ENCODE measurements at regions not wholly inside any gene's neighbourhood (a gene's known extent, or its start where the extent isn't known, plus 50 kb on each side); places are given as distances from the start of the nearest gene placed in this dataset.

DNA sequence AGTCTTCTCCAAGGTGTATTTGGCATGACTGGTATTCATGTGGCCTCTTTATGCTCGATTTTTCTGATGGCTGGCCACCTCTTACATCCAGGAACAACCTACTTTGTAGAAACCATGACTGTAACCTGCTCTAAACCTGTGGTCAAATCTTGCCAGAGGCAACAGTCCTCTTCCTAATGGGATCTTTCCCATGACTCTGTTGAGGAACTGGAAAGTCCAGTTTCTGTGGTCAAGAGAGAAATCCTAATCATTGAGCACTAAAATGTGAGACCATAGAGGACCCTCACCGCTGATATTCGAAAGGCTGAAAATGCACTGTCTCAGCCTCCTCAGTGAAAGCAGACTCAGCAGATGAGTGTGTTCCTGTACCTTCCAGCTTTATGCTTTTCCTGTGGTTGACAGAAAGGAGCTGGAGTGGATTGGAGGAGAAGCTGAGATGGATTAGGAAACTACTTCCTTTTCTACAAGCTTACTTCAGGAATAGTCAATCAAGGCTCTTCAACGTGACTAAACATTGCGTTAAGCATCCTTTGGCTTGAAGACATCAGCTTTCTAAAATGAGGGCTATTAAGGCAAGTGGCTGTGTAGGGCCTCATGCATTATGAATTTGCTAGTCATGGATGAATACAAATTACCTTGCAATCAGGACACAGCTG lies 69.7 kb upstream of the DAPK1 start:
- TF ChIP-seq, protein P1, sequence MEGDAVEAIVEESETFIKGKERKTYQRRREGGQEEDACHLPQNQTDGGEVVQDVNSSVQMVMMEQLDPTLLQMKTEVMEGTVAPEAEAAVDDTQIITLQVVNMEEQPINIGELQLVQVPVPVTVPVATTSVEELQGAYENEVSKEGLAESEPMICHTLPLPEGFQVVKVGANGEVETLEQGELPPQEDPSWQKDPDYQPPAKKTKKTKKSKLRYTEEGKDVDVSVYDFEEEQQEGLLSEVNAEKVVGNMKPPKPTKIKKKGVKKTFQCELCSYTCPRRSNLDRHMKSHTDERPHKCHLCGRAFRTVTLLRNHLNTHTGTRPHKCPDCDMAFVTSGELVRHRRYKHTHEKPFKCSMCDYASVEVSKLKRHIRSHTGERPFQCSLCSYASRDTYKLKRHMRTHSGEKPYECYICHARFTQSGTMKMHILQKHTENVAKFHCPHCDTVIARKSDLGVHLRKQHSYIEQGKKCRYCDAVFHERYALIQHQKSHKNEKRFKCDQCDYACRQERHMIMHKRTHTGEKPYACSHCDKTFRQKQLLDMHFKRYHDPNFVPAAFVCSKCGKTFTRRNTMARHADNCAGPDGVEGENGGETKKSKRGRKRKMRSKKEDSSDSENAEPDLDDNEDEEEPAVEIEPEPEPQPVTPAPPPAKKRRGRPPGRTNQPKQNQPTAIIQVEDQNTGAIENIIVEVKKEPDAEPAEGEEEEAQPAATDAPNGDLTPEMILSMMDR (IDR thresholded peaks at IDR 0.05; ENCODE audit: insufficient read depth, missing control alignments), result no peak
- FAIRE-seq (no peak), DNase-seq (ENCODE audit: insufficient read length, low spot score) (no peak)

DNA sequence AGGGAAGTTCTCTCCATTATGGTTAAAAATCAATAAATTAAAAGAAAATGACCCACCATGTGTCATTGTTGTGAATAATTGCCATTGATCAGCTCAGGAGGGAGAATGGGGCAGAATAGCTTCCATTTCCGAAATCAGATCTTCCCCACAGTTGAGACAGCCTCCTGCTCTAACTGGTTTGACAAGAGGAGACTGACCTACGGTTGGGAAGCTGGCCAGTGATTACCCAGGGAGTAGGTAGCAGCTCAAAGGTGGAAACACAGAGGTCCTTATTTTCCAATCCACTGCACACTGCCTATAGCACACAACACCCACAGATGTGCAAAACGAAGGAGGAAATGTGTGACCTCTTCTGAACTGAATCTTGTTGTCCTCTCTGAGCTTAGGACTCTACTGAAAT lies 69.0 kb upstream of the DAPK1 start:
- FAIRE-seq (no peak), DNase-seq (ENCODE audit: insufficient read length, low spot score) (no peak)
- TF ChIP-seq, protein P1 (IDR thresholded peaks at IDR 0.05; ENCODE audit: insufficient read depth, missing control alignments), result no peak

DNA sequence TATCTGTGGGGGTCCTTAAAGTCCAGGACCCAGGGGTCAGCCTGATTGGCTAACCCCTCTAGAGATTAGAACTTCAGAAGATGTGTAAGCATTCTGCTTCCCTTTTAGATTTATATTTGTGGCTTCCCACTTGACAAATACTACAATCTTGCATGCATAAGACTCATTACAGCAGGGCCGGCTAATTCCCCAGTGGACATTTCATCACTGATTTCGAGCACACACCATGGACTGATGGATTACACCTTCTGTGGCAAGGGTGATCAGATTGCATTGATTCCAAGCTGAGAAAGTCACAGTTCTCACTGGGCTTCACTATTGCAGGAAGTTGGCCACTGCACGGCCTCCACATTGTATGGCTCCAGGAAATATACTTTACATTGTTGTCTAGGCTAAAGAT lies 65.8 kb upstream of the DAPK1 start:
- TF ChIP-seq, protein P1 (IDR thresholded peaks at IDR 0.05; ENCODE audit: insufficient read depth, missing control alignments), result no peak
- no peak for FAIRE-seq
- no peak for DNase-seq (ENCODE audit: insufficient read length, low spot score)

DNA sequence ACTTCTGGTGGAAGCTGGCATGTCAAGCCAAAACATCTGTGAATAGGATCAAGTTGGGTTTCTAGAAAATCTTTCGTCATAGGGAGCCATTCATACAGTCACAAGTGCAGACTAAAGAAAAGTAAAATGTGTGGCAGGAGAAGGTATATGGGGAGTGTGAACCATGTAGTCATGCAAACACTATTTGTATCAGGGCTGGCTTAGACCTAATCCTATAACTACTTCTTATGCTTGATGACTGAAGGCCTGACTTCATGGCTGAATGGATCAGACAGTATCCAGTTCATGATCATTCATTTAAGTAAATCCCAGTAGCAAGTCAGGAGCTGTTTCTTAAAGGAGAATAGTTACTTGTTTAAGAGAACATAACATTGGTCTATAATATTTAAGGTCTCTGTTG lies 63.8 kb upstream of the DAPK1 start:
- peak; percentile 46 for FAIRE-seq
- TF ChIP-seq, protein P1 (IDR thresholded peaks at IDR 0.05; ENCODE audit: insufficient read depth, missing control alignments), result no peak
- DNase-seq (ENCODE audit: insufficient read length, low spot score), result no peak

DNA sequence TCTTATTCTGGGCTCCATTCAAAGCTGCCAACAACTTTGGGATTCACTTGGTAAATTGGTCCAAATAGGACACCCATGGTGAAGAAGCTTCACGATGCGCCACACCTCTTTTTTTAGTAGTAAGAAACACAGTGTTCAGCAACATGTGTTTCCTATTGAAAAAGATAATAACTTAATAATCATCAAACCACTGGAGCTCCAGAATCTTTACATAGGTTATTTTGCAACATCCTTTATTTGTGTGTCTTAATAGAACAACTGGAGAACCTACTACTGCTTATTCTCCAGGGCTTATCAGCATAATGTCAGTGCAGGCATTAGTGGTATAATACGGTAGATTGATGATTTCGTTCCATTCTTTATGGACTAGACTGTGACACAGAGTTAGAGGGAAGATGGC lies 63.3 kb upstream of the DAPK1 start:
- TF ChIP-seq, protein P1 (IDR thresholded peaks at IDR 0.05; ENCODE audit: insufficient read depth, missing control alignments), result no peak
- DNase-seq (ENCODE audit: insufficient read length, low spot score), result no peak
- FAIRE-seq, result no peak

DNA sequence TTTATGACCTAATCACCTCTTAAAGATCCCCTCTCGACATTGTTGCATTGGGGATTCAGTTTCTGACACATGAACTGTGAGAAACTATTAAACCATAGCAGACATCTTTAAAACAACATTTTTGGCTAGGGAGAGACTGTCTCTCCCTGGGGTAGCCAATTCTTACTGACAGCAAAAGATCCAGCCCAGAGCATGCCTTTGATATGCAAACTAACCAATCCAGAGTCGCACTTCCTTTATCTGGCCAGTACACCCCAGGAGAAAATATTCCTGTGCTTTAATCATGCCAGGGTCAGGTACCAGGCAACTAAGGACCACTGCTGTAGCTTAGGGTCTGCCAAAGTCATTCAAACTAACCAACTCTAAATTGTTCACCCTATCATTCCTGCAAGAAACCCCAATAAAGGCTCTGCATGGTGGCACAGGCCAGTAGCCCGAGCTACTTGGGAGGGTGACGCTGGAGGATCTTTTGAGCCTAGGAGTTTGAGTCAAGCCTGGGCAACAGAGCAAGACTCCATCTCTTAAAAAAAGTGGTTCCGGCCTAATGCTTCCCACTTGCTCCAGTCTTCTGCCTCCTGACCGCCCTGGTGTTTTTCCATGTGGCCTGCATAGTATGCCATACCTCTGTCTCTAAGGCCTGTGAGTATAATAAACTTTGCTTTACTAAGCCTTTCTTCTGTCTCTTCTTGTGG lies 62.3 kb upstream of the DAPK1 start:
- FAIRE-seq (no peak), DNase-seq (ENCODE audit: insufficient read length, low spot score) (no peak)
- TF ChIP-seq, protein P1 (IDR thresholded peaks at IDR 0.05; ENCODE audit: insufficient read depth, missing control alignments), result no peak

DNA sequence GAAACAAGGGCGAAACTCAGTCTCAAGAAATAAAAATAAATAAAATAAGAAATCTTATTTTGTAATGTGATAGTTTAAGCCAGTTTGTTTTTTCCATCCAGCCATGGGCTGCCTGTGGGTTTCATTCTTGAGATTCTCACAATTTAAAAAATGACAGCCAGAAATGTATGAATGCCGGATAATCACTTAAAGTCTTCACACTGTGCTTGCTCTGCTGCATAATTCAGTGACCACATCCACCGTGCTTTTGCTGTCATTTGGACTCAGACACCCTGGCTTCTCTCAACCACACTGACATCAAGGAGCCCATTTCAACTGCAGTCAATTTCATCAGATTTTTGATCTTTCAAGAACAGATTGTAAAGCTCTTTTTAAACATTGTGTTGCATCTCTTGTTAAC lies 61.0 kb upstream of the DAPK1 start:
- FAIRE-seq (peak; percentile 56), DNase-seq (ENCODE audit: insufficient read length, low spot score) (no peak)
- TF ChIP-seq, protein P1 (IDR thresholded peaks at IDR 0.05; ENCODE audit: insufficient read depth, missing control alignments), result no peak
